Dendritic cell treated with granulocyte-macrophage colony-stimulating factor and Interleukin-4, amounts not matched to agents 40 ng/mL and 50 ng/mL, for 4 days (primary cell): ENCODE measurements at regions not wholly inside any gene's neighbourhood (a gene's known extent, or its start where the extent isn't known, plus 50 kb on each side); places are given as distances from the start of the nearest gene placed in this dataset.

ENCODE experiments used
- H3K27ac Mint-ChIP-seq: one replicate; pipeline ENCODE4 v1.8.0; 2022; ENCODE audit warnings: mild to moderate bottlenecking, mixed read lengths
- H3K27me3 Mint-ChIP-seq: one replicate; pipeline ENCODE4 v1.8.0; 2022; ENCODE audit warnings: mild to moderate bottlenecking, mixed read lengths
- H3K36me3 Mint-ChIP-seq: one replicate; pipeline ENCODE4 v1.8.0; 2022; ENCODE audit warnings: low read depth, mixed read lengths
- H3K4me1 Mint-ChIP-seq: one replicate; pipeline ENCODE4 v1.8.0; 2022; ENCODE audit warnings: low read depth, mixed read lengths
- H3K4me3 Mint-ChIP-seq: one replicate; pipeline ENCODE4 v1.8.0; 2022; ENCODE audit warnings: mild to moderate bottlenecking, moderate library complexity, mixed read lengths
- H3K9me3 Mint-ChIP-seq: one replicate; pipeline ENCODE4 v1.8.0; 2022; ENCODE audit warnings: mixed read lengths
- intact Hi-C: fragments of 100-400 bp; cut with micrococcal nuclease; formaldehyde crosslinking; loops from one replicate; pipeline ENCODE4 v1.15.0; 2022

GRCh38 chr7:91798425-91798824, 82.1 kb downstream of the MTERF1 start:
- no peak overlapping the region for H3K27ac Mint-ChIP-seq
- H3K36me3 Mint-ChIP-seq, result no peaks in the 10 kb centered on the region
- H3K27me3 Mint-ChIP-seq, result no peaks in the 10 kb centered on the region
- intact Hi-C loops, result no loop called here
- H3K4me1 Mint-ChIP-seq, result no peaks in the 10 kb centered on the region
- H3K9me3 Mint-ChIP-seq, result no peaks in the 10 kb centered on the region
- H3K4me3 Mint-ChIP-seq, result no peak overlapping the region

GRCh38 chr7:91800389-91800788, 80.1 kb downstream of the MTERF1 start:
- intact Hi-C loops, result no loop called here
- Mint-ChIP-seq H3K4me3 (no peak overlapping the region), H3K27ac (no peak overlapping the region), H3K27me3 (no peaks in the 10 kb centered on the region), H3K4me1 (no peaks in the 10 kb centered on the region), H3K36me3 (no peaks in the 10 kb centered on the region), H3K9me3 (no peaks in the 10 kb centered on the region)

- Mint-ChIP-seq H3K36me3 (no peaks in the 10 kb centered on the region), H3K9me3 (no peaks in the 10 kb centered on the region), H3K27ac (no peak overlapping the region), H3K4me1 (no peaks in the 10 kb centered on the region), H3K4me3 (no peak overlapping the region), H3K27me3 (no peaks in the 10 kb centered on the region)
- intact Hi-C loops, result no loop called here
Measured at GRCh38 chr7:91801331-91801983, 79.0 kb downstream of the MTERF1 start.

- Mint-ChIP-seq H3K4me3 (no peak overlapping the region), H3K4me1 (no peaks in the 10 kb centered on the region), H3K27me3 (no peaks in the 10 kb centered on the region), H3K36me3 (no peaks in the 10 kb centered on the region), H3K27ac (no peak overlapping the region), H3K9me3 (no peaks in the 10 kb centered on the region)
- intact Hi-C loops, result no loop called here
Measured at GRCh38 chr7:91811236-91811635, 69.3 kb downstream of the MTERF1 start.

GRCh38 chr7:91811641-91812040, 68.9 kb downstream of the MTERF1 start:
- no peaks in the 10 kb centered on the region for H3K9me3 Mint-ChIP-seq
- intact Hi-C loops, result no loop called here
- no peaks in the 10 kb centered on the region for H3K27me3 Mint-ChIP-seq
- H3K36me3 Mint-ChIP-seq, result no peaks in the 10 kb centered on the region
- no peak overlapping the region for H3K27ac Mint-ChIP-seq
- H3K4me1 Mint-ChIP-seq, result no peaks in the 10 kb centered on the region
- no peak overlapping the region for H3K4me3 Mint-ChIP-seq

GRCh38 chr7:91812388-91812787, 68.1 kb downstream of the MTERF1 start:
- H3K36me3 Mint-ChIP-seq, result no peaks in the 10 kb centered on the region
- no peaks in the 10 kb centered on the region for H3K4me1 Mint-ChIP-seq
- no peaks in the 10 kb centered on the region for H3K9me3 Mint-ChIP-seq
- no peaks in the 10 kb centered on the region for H3K27me3 Mint-ChIP-seq
- no peak overlapping the region for H3K27ac Mint-ChIP-seq
- no peak overlapping the region for H3K4me3 Mint-ChIP-seq
- intact Hi-C loops, result no loop called here

GRCh38 chr7:91814189-91814588, 66.3 kb downstream of the MTERF1 start:
- intact Hi-C loops, result no loop called here
- Mint-ChIP-seq H3K27ac (no peak overlapping the region), H3K27me3 (no peaks in the 10 kb centered on the region), H3K4me3 (no peak overlapping the region), H3K36me3 (no peaks in the 10 kb centered on the region), H3K4me1 (no peaks in the 10 kb centered on the region), H3K9me3 (no peaks in the 10 kb centered on the region)
